HL-60 (cell line): ENCODE measurements at regions not wholly inside any gene's neighbourhood (a gene's known extent, or its start where the extent isn't known, plus 50 kb on each side); places are given as distances from the start of the nearest gene placed in this dataset.

Experiments
- DNase-seq, 2 experiments: peaks; one replicate each; pipeline ENCODE4 v3.0.0-alpha.2; 2010 to 2020; ENCODE audit warnings: low read depth in 1 of 2, low spot score in 1 of 2
- H3K27ac ChIP-seq: fragments of 250-450 bp; sonication (Bioruptor Pico); replicated peaks from 2 replicates; pipeline ENCODE4 v1.5.1; 2020; ENCODE audit warnings: mild to moderate bottlenecking, moderate library complexity
- H3K27me3 ChIP-seq: fragments of 250-450 bp; sonication (Bioruptor Pico); 2 replicates; pipeline ENCODE4 v1.5.1; 2021; ENCODE audit warnings: mild to moderate bottlenecking, moderate library complexity; ENCODE audit not compliant: insufficient read depth, poor library complexity, severe bottlenecking
- H3K4me3 ChIP-seq: replicated peaks from 2 replicates; pipeline ENCODE4 v1.5.1; 2011; ENCODE audit warnings: mild to moderate bottlenecking, control low read depth, low read length; ENCODE audit not compliant: insufficient read depth
- CTCF ChIP-seq: IDR thresholded peaks from one replicate; pipeline ENCODE4 v1.5.1; 2011; ENCODE audit warnings: low read length, control low read depth, inconsistent platforms; ENCODE audit not compliant: insufficient read depth
- GABPA ChIP-seq: IDR thresholded peaks from 2 replicates; pipeline ENCODE4 v1.6.1; 2012; ENCODE audit warnings: low read depth
- POLR2AphosphoS5 ChIP-seq: IDR thresholded peaks from 2 replicates; pipeline ENCODE4 v1.6.1; 2012; ENCODE audit warnings: low read depth
- SPI1 ChIP-seq: IDR thresholded peaks from 2 replicates; pipeline ENCODE4 v1.6.1; 2012; ENCODE audit warnings: low read depth, mild to moderate bottlenecking, borderline replicate concordance
- TF ChIP-seq, protein P1 (sequence below): IDR thresholded peaks from 2 replicates; pipeline ENCODE4 v1.6.1; 2012; ENCODE audit warnings: low read depth; ENCODE audit not compliant: insufficient replicate concordance

DNA sequence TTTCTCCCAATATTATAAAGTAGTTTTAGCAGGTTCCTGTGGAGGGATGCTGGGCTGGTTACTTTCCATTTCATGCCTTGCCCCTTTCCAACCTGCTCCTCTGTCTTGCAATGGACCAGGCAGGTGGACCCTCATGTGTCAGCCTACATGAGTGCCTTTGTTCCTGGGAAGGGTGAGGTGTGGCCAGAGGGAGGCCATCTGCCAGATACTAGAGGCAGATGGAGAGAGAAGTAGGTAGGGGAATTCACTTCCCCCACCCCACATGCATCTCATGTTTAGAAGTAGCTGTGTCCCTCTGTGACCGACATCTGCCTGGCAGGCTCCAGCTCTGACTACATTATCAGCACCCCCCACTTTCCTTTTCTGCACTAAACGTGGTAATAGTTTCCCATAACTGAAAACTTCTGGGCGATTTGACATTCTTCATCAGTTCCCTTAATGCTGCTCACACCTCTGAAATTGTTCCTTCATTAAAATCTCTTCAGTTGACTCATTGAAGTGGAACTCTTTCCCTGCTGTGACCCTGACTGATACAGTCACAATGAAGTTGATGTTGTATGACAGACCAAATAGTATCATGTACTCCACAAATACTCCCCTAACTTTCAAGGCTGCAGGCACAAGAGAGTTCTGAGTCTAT lies 396.3 kb upstream of the FZD8 start:
- DNase-seq: no peak
- TF ChIP-seq CTCF: no peak
- TF ChIP-seq, protein P1, sequence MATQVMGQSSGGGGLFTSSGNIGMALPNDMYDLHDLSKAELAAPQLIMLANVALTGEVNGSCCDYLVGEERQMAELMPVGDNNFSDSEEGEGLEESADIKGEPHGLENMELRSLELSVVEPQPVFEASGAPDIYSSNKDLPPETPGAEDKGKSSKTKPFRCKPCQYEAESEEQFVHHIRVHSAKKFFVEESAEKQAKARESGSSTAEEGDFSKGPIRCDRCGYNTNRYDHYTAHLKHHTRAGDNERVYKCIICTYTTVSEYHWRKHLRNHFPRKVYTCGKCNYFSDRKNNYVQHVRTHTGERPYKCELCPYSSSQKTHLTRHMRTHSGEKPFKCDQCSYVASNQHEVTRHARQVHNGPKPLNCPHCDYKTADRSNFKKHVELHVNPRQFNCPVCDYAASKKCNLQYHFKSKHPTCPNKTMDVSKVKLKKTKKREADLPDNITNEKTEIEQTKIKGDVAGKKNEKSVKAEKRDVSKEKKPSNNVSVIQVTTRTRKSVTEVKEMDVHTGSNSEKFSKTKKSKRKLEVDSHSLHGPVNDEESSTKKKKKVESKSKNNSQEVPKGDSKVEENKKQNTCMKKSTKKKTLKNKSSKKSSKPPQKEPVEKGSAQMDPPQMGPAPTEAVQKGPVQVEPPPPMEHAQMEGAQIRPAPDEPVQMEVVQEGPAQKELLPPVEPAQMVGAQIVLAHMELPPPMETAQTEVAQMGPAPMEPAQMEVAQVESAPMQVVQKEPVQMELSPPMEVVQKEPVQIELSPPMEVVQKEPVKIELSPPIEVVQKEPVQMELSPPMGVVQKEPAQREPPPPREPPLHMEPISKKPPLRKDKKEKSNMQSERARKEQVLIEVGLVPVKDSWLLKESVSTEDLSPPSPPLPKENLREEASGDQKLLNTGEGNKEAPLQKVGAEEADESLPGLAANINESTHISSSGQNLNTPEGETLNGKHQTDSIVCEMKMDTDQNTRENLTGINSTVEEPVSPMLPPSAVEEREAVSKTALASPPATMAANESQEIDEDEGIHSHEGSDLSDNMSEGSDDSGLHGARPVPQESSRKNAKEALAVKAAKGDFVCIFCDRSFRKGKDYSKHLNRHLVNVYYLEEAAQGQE: no peak
- Histone ChIP-seq H3K4me3 (no peak overlapping the region), H3K27ac (no peak overlapping the region), H3K27me3 (no peaks in the 10 kb centered on the region)

DNA sequence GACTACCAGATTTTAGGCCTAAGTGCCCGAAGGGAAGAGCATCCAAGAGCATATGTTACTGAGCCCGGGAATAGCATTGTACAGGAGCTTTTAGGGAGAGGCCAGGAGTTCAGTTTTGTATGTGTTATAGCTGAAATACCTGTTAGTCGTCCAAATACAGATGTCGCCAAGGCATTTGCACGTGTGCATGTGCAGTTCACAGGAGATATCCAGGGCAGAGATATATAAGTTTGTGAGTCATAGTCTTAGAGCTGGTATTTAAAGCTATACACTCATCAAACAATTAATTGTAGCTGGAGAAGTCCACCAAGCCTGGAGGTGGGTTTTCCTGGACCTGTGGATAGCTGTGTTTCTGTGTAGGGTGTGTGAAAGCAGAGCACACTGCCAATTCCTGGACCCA lies 394.0 kb upstream of the FZD8 start:
- TF ChIP-seq GABPA (no peak), SPI1 (no peak), CTCF (no peak), POLR2AphosphoS5 (no peak)
- TF ChIP-seq, protein P1: no peak
- Histone ChIP-seq H3K27ac (no peak overlapping the region), H3K4me3 (no peak overlapping the region), H3K27me3 (no peaks in the 10 kb centered on the region)
- DNase-seq: no peak

- no peaks in the 10 kb centered on the region for H3K27me3 ChIP-seq
- TF ChIP-seq SPI1 (no peak), GABPA (no peak), POLR2AphosphoS5 (no peak), CTCF (no peak)
- TF ChIP-seq, protein P1: no peak
- H3K4me3 ChIP-seq: no peak overlapping the region
- DNase-seq: no peak
- H3K27ac ChIP-seq: no peak overlapping the region
These were observed 391.7 kb upstream of the FZD8 start for GRCh38 chr10:36033808-36034207.
